SK-N-SH (cell line): ENCODE measurements at regions not wholly inside any gene's neighbourhood (a gene's known extent, or its start where the extent isn't known, plus 50 kb on each side); places are given as distances from the start of the nearest gene placed in this dataset.

Experiments used
- CTCF ChIA-PET: fragments of 300-600, 350-600 bp; formaldehyde crosslinking; extraction: SDS; loops from one replicate; lab custom pipeline; 2021; lab: Yijun Ruan, JAX
- POLR2A ChIA-PET: fragments of 350-600 bp; sonication (Branson Sonifier 250); formaldehyde crosslinking; extraction: SDS; loops from one replicate; lab custom pipeline; 2020; ENCODE audit warnings: antibody characterized with exemption, inconsistent platforms; lab: Yijun Ruan, JAX
- DNase-seq: peaks from one replicate; pipeline ENCODE4 v3.0.0; 2012
- H2AFZ ChIP-seq: fragments of 200-600 bp; sonication (generic); 2 replicates; pipeline ENCODE4 v1.8.1; 2016; ENCODE audit warnings: antibody characterized with exemption, mild to moderate bottlenecking, low read depth
- H3F3A ChIP-seq: fragments of 200-600 bp; sonication (generic); replicated peaks from 2 replicates; pipeline ENCODE3; 2016; ENCODE audit warnings: antibody characterized with exemption, mild to moderate bottlenecking; ENCODE audit not compliant: insufficient read depth
- H3K27ac ChIP-seq, 2 experiments: fragments of 200-500 bp in 1 of 2; fragments of 200-600 bp in 1 of 2; sonication (Bioruptor generic) in 1 of 2; sonication (generic), shearing (Covaris generic) in 1 of 2; 2 replicates each; pipeline versions ENCODE4 v1.5.1 to v1.6.1; 2014 to 2016; ENCODE audit warnings: low read depth in 2 of 2, inconsistent platforms in 1 of 2, low read length in 1 of 2, mild to moderate bottlenecking in 1 of 2, mixed read lengths in 1 of 2
- H3K27me3 ChIP-seq: fragments of 200-600 bp; sonication (generic), shearing (Covaris generic); 2 replicates; pipeline ENCODE4 v1.6.1; 2016; ENCODE audit warnings: mixed run types; ENCODE audit not compliant: insufficient read depth
- H3K36me3 ChIP-seq, 2 experiments: fragments of 200-500 bp in 1 of 2; fragments of 200-600 bp in 1 of 2; sonication (Bioruptor generic) in 1 of 2; sonication (generic) in 1 of 2; replicated peaks in 1 of 2; 2 replicates each; pipeline versions ENCODE3 to v1.5.1; 2014 to 2016; ENCODE audit warnings: low read length in 1 of 2, mild to moderate bottlenecking in 1 of 2; ENCODE audit not compliant: insufficient read depth in 2 of 2, control insufficient read depth in 1 of 2
- H3K4me1 ChIP-seq, 2 experiments: fragments of 200-500 bp in 1 of 2; fragments of 200-600 bp in 1 of 2; sonication (Bioruptor generic) in 1 of 2; sonication (generic), shearing (Covaris generic) in 1 of 2; 2 replicates each; pipeline versions ENCODE4 v1.5.1 to v1.6.1; 2014 to 2016; ENCODE audit warnings: low read depth in 1 of 2, low read length in 1 of 2, mixed run types in 1 of 2; ENCODE audit not compliant: insufficient read depth in 2 of 2, control insufficient read depth in 1 of 2
- H3K4me2 ChIP-seq: fragments of 200-600 bp; sonication (generic), shearing (Covaris generic); 2 replicates; pipeline ENCODE4 v1.6.1; 2017; ENCODE audit warnings: mixed run types
- H3K4me3 ChIP-seq, 2 experiments: fragments of 200-500 bp in 1 of 2; fragments of 200-600 bp in 1 of 2; sonication (Bioruptor generic) in 1 of 2; sonication (generic), shearing (Covaris generic) in 1 of 2; 2 replicates each; pipeline versions ENCODE4 v1.5.1 to v1.8.1; 2014 to 2016; ENCODE audit warnings: low read depth in 2 of 2, inconsistent platforms in 1 of 2, low read length in 1 of 2, mild to moderate bottlenecking in 1 of 2, mixed read lengths in 1 of 2, moderate library complexity in 1 of 2
- H3K79me2 ChIP-seq: fragments of 200-600 bp; sonication (generic); 2 replicates; pipeline ENCODE4 v1.8.1; 2017; ENCODE audit warnings: mild to moderate bottlenecking; ENCODE audit not compliant: insufficient read depth
- H3K9ac ChIP-seq: fragments of 200-600 bp; sonication (generic); 2 replicates; pipeline ENCODE4 v1.6.1; 2017; ENCODE audit warnings: mixed run types
- H3K9me2 ChIP-seq: fragments of 200-600 bp; sonication (generic); 2 replicates; pipeline ENCODE4 v1.6.1; 2017; ENCODE audit warnings: mixed run types
- H3K9me3 ChIP-seq: fragments of 200-600 bp; sonication (generic); 2 replicates; pipeline ENCODE4 v1.6.1; 2017; ENCODE audit warnings: mixed run types, mild to moderate bottlenecking, moderate library complexity
- H4K20me1 ChIP-seq: fragments of 200-600 bp; sonication (generic); 2 replicates; pipeline ENCODE4 v1.6.1; 2017; ENCODE audit warnings: mild to moderate bottlenecking, mixed run types; ENCODE audit not compliant: insufficient read depth
- ELF1 ChIP-seq: IDR thresholded peaks from 2 replicates; pipeline ENCODE4 v1.4.0; 2012
- FOSL2 ChIP-seq: IDR thresholded peaks from 2 replicates; pipeline ENCODE4 v1.4.0; 2012; ENCODE audit warnings: low read depth, mild to moderate bottlenecking, moderate library complexity, borderline replicate concordance
- FOXJ3 ChIP-seq: sonication (generic); formaldehyde crosslinking; IDR thresholded peaks from 2 replicates; pipeline ENCODE4 v1.5.1; 2020; ENCODE audit warnings: mild to moderate bottlenecking, missing genetic modification reagents
- FOXM1 ChIP-seq: IDR thresholded peaks from 2 replicates; pipeline ENCODE4 v1.4.0; 2012; ENCODE audit warnings: low read depth, mild to moderate bottlenecking
- JUND ChIP-seq: IDR thresholded peaks from 2 replicates; pipeline ENCODE4 v1.4.0; 2012
- NFIC ChIP-seq: IDR thresholded peaks from 2 replicates; pipeline ENCODE4 v1.4.0; 2012; ENCODE audit warnings: borderline replicate concordance
- TEAD4 ChIP-seq: IDR thresholded peaks from 2 replicates; pipeline ENCODE4 v1.4.0; 2012; ENCODE audit warnings: mild to moderate bottlenecking, borderline replicate concordance; ENCODE audit not compliant: insufficient read depth
- WGBS: methylation state at CpG from one replicate; pipeline ENCODE4 v1.1.6; 2017; ENCODE audit warnings: low lambda C conversion rate; 5-methylcytosine and 5-hydroxymethylcytosine counted together
- TF ChIP-seq, protein P1 (sequence below): fragments of 200-600 bp; sonication (generic); IDR thresholded peaks from 2 replicates; pipeline ENCODE4 v1.6.1; 2017; ENCODE audit warnings: antibody characterized with exemption, mild to moderate bottlenecking, moderate library complexity
- TF ChIP-seq, protein P2 (sequence below): IDR thresholded peaks from 2 replicates; pipeline ENCODE4 v1.4.0; 2012; ENCODE audit warnings: low read depth, borderline replicate concordance
- TF ChIP-seq, protein P3 (sequence below): fragments of 150-350 bp; IDR thresholded peaks from 2 replicates; pipeline ENCODE4 v1.6.1; 2016; ENCODE audit warnings: mild to moderate bottlenecking, low read depth, low read length
- TF ChIP-seq, protein P4 (sequence below): IDR thresholded peaks from 2 replicates; pipeline ENCODE4 v1.6.1; 2012; ENCODE audit warnings: mild to moderate bottlenecking, low read depth, low read length, moderate library complexity

DNA sequence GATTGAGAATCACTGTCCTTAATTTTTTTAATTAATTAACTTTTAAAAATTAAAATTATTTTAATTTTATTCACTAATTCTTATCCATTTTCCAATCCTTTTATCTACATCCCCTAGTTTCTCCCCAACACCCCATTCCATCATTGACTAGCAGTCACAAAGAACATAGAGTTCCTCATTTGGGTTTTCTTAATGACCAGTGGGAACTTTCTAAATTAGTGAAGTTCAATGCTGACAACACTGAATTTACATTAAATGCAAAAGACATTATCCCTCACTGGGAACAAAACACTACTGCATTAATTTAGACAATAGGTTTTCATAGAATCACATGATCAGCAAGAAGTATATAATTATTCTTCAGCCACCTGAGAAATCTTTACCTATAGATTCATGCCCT lies 80.6 kb upstream of the GLS start:
- Histone ChIP-seq H3K27ac (no peak overlapping the region), H3K4me2 (no peak overlapping the region), H3K4me1 (peaks cover 0 to 9% of the 10 kb centered on the region in 2 experiments; a peak in 3 of 4 replicates), H3K4me3 (no peak overlapping the region), H3K27me3 (no peaks in the 10 kb centered on the region), H4K20me1 (no peaks in the 10 kb centered on the region), H3K36me3 (no peaks in the 10 kb centered on the region), H3K9me3 (no peaks in the 10 kb centered on the region), H3K9me2 (no peaks in the 10 kb centered on the region), H2AFZ (no peak overlapping the region), H3K79me2 (no peaks in the 10 kb centered on the region), H3F3A (peaks cover 3% of the 10 kb centered on the region), H3K9ac (no peak overlapping the region)
- DNase-seq, result no peak
- POLR2A ChIA-PET, result no interaction called here
- CTCF ChIA-PET, result no interaction called here
- TF ChIP-seq ELF1, result no peak
- no peak for TF ChIP-seq FOXJ3 (CRISPR knock-in tag)
- no peak for TF ChIP-seq FOXM1
- no peak for TF ChIP-seq NFIC

DNA sequence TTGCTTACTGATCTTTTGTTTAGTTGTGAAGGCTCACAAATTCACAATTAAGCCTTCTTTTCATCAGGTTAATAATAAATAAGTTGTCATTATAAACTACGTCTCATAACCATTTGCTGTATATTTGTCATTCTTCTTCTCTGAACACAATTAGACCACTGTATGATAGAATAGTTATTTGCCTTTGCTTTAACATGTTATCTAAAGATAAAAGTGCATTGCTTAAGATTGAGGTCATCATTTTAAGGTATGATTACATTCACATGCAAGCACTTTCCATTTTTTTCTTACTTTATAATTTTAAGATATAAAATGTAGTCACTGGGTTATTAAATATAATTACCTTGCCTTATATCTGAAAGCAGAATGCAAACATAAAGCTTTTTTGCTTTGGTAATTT lies 80.1 kb upstream of the GLS start:
- 73% methylated on average over 1 of the region's 1 CpG for WGBS
- Histone ChIP-seq H3K27me3 (no peaks in the 10 kb centered on the region), H3K79me2 (no peaks in the 10 kb centered on the region), H3K9me3 (no peaks in the 10 kb centered on the region), H3K4me1 (peaks cover 0 to 11% of the 10 kb centered on the region in 2 experiments; a peak in 2 of 4 replicates), H3K9me2 (no peaks in the 10 kb centered on the region), H3F3A (peaks cover 3% of the 10 kb centered on the region), H3K4me3 (no peak overlapping the region), H3K27ac (no peak overlapping the region)
- TF ChIP-seq, protein P1, sequence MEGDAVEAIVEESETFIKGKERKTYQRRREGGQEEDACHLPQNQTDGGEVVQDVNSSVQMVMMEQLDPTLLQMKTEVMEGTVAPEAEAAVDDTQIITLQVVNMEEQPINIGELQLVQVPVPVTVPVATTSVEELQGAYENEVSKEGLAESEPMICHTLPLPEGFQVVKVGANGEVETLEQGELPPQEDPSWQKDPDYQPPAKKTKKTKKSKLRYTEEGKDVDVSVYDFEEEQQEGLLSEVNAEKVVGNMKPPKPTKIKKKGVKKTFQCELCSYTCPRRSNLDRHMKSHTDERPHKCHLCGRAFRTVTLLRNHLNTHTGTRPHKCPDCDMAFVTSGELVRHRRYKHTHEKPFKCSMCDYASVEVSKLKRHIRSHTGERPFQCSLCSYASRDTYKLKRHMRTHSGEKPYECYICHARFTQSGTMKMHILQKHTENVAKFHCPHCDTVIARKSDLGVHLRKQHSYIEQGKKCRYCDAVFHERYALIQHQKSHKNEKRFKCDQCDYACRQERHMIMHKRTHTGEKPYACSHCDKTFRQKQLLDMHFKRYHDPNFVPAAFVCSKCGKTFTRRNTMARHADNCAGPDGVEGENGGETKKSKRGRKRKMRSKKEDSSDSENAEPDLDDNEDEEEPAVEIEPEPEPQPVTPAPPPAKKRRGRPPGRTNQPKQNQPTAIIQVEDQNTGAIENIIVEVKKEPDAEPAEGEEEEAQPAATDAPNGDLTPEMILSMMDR, result no peak
- TF ChIP-seq TEAD4, result no peak
- TF ChIP-seq, protein P2, sequence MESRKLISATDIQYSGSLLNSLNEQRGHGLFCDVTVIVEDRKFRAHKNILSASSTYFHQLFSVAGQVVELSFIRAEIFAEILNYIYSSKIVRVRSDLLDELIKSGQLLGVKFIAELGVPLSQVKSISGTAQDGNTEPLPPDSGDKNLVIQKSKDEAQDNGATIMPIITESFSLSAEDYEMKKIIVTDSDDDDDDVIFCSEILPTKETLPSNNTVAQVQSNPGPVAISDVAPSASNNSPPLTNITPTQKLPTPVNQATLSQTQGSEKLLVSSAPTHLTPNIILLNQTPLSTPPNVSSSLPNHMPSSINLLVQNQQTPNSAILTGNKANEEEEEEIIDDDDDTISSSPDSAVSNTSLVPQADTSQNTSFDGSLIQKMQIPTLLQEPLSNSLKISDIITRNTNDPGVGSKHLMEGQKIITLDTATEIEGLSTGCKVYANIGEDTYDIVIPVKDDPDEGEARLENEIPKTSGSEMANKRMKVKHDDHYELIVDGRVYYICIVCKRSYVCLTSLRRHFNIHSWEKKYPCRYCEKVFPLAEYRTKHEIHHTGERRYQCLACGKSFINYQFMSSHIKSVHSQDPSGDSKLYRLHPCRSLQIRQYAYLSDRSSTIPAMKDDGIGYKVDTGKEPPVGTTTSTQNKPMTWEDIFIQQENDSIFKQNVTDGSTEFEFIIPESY, result no peak
- TF ChIP-seq, all 33 proteins: peak for 0
- no peaks in the 10 kb centered on the region for H4K20me1 ChIP-seq
- no peaks in the 10 kb centered on the region for H3K36me3 ChIP-seq
- no peak overlapping the region for H2AFZ ChIP-seq
- no peak overlapping the region for H3K4me2 ChIP-seq
- no peak overlapping the region for H3K9ac ChIP-seq
- no peak for DNase-seq
- CTCF ChIA-PET, result interaction anchor here (0.9 kb wide), 1 partner anchor 19 kb away, joined by 5 read pairs; no protein-coding TSS in a partner anchor
- POLR2A ChIA-PET, result no interaction called here

DNA sequence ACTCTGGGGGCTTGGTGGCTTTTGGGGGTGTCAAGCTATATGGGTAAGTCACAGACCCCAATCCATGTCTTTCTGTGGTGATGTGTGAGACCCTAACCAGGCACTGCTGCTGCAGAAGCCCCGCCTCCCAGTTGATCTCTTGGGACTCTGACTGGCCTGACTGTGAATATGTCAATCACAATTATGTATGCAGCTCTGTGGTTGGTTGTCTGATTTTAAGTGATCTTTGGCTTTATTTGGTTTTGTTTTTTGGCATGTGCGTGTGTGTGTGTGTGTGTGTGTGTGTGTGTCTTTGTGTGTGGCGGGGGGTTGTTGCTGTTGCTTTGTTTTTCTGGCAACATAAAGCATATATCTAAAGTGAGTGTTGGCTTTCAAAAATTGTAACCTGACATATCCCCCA lies 78.5 kb upstream of the GLS start:
- POLR2A ChIA-PET, result no interaction called here
- no peak overlapping the region for H3K9ac ChIP-seq
- peaks cover 0 to 17% of the 10 kb centered on the region in 2 experiments; a peak in 2 of 4 replicates for H3K4me1 ChIP-seq
- no peak overlapping the region; a peak in 1 of 4 replicates for H3K27ac ChIP-seq
- DNase-seq, result no peak
- no peak overlapping the region for H3K4me3 ChIP-seq
- H3K4me2 ChIP-seq, result no peak overlapping the region
- no peaks in the 10 kb centered on the region for H3K9me2 ChIP-seq
- H3F3A ChIP-seq, result peaks cover 3% of the 10 kb centered on the region
- no peaks in the 10 kb centered on the region for H3K36me3 ChIP-seq
- TF ChIP-seq NFIC (no peak), FOSL2 (no peak), FOXJ3 (CRISPR knock-in tag) (no peak), JUND (no peak)
- TF ChIP-seq, protein P3, sequence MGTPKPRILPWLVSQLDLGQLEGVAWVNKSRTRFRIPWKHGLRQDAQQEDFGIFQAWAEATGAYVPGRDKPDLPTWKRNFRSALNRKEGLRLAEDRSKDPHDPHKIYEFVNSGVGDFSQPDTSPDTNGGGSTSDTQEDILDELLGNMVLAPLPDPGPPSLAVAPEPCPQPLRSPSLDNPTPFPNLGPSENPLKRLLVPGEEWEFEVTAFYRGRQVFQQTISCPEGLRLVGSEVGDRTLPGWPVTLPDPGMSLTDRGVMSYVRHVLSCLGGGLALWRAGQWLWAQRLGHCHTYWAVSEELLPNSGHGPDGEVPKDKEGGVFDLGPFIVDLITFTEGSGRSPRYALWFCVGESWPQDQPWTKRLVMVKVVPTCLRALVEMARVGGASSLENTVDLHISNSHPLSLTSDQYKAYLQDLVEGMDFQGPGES, result no peak
- TF ChIP-seq, protein P4, sequence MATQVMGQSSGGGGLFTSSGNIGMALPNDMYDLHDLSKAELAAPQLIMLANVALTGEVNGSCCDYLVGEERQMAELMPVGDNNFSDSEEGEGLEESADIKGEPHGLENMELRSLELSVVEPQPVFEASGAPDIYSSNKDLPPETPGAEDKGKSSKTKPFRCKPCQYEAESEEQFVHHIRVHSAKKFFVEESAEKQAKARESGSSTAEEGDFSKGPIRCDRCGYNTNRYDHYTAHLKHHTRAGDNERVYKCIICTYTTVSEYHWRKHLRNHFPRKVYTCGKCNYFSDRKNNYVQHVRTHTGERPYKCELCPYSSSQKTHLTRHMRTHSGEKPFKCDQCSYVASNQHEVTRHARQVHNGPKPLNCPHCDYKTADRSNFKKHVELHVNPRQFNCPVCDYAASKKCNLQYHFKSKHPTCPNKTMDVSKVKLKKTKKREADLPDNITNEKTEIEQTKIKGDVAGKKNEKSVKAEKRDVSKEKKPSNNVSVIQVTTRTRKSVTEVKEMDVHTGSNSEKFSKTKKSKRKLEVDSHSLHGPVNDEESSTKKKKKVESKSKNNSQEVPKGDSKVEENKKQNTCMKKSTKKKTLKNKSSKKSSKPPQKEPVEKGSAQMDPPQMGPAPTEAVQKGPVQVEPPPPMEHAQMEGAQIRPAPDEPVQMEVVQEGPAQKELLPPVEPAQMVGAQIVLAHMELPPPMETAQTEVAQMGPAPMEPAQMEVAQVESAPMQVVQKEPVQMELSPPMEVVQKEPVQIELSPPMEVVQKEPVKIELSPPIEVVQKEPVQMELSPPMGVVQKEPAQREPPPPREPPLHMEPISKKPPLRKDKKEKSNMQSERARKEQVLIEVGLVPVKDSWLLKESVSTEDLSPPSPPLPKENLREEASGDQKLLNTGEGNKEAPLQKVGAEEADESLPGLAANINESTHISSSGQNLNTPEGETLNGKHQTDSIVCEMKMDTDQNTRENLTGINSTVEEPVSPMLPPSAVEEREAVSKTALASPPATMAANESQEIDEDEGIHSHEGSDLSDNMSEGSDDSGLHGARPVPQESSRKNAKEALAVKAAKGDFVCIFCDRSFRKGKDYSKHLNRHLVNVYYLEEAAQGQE, result no peak
- TF ChIP-seq, all 33 proteins: peak for 0
- Histone ChIP-seq H3K27me3 (no peaks in the 10 kb centered on the region), H4K20me1 (no peaks in the 10 kb centered on the region), H3K9me3 (no peaks in the 10 kb centered on the region), H3K79me2 (no peaks in the 10 kb centered on the region), H2AFZ (no peak overlapping the region)
- CTCF ChIA-PET, result interaction anchor here (1.0 kb wide), 1 partner anchor 19 kb away, joined by 4 read pairs; no protein-coding TSS in a partner anchor
- 80% methylated on average over 3 of the region's 3 CpGs for WGBS
